Cardiac muscle cell (in vitro differentiated cells and primary cell): ENCODE measurements at regions not wholly inside any gene's neighbourhood (a gene's known extent, or its start where the extent isn't known, plus 50 kb on each side); places are given as distances from the start of the nearest gene placed in this dataset.

Experiments
- DNase-seq, 2 donors: peaks; one replicate each; pipeline versions ENCODE4 v3.0.0 to v3.0.0-alpha.2; 2010 to 2017; ENCODE audit warnings: low read depth in 1 of 2, low spot score in 1 of 2
- H3K27ac ChIP-seq: fragments of 200-600 bp; sonication (generic); 2 replicates; pipeline ENCODE4 v1.5.1; 2016
- H3K27me3 ChIP-seq: fragments of 200-600 bp; sonication (generic); 2 replicates; pipeline ENCODE4 v1.6.0; 2016; ENCODE audit warnings: control low read depth
- H3K36me3 ChIP-seq: fragments of 200-600 bp; sonication (generic); 2 replicates; pipeline ENCODE4 v1.5.1; 2016; ENCODE audit warnings: control low read depth
- H3K4me1 ChIP-seq: fragments of 200-600 bp; sonication (generic); 2 replicates; pipeline ENCODE4 v1.8.1; 2017; ENCODE audit warnings: low read depth, mild to moderate bottlenecking, mixed run types
- H3K4me3 ChIP-seq: fragments of 200-600 bp; sonication (generic); 2 replicates; pipeline ENCODE4 v1.5.1; 2016; ENCODE audit warnings: mild to moderate bottlenecking
- H3K9me3 ChIP-seq: fragments of 200-600 bp; sonication (generic); 2 replicates; pipeline ENCODE4 v1.5.1; 2017; ENCODE audit warnings: low read depth, mild to moderate bottlenecking, control low read depth
- TF ChIP-seq, protein P1 (sequence below): IDR thresholded peaks from 2 replicates; pipeline ENCODE4 v1.5.1; 2012; ENCODE audit warnings: low read depth, mild to moderate bottlenecking, low read length

- Histone ChIP-seq H3K4me1 (no peaks in the 10 kb centered on the region), H3K9me3 (no peaks in the 10 kb centered on the region), H3K36me3 (no peaks in the 10 kb centered on the region), H3K4me3 (no peak overlapping the region), H3K27me3 (no peaks in the 10 kb centered on the region), H3K27ac (no peak overlapping the region)
- no peak for DNase-seq
- TF ChIP-seq, protein P1, sequence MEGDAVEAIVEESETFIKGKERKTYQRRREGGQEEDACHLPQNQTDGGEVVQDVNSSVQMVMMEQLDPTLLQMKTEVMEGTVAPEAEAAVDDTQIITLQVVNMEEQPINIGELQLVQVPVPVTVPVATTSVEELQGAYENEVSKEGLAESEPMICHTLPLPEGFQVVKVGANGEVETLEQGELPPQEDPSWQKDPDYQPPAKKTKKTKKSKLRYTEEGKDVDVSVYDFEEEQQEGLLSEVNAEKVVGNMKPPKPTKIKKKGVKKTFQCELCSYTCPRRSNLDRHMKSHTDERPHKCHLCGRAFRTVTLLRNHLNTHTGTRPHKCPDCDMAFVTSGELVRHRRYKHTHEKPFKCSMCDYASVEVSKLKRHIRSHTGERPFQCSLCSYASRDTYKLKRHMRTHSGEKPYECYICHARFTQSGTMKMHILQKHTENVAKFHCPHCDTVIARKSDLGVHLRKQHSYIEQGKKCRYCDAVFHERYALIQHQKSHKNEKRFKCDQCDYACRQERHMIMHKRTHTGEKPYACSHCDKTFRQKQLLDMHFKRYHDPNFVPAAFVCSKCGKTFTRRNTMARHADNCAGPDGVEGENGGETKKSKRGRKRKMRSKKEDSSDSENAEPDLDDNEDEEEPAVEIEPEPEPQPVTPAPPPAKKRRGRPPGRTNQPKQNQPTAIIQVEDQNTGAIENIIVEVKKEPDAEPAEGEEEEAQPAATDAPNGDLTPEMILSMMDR = no peak
Measured at GRCh38 chr1:208825300-208825699, 581.1 kb upstream of the PLXNA2 start.

GRCh38 chr1:208829595-208829994 is 585.4 kb upstream of the PLXNA2 start:
- peaks cover 7% of the 10 kb centered on the region for H3K4me1 ChIP-seq
- TF ChIP-seq, protein P1 = no peak
- H3K27ac ChIP-seq = no peak overlapping the region
- no peaks in the 10 kb centered on the region for H3K27me3 ChIP-seq
- H3K9me3 ChIP-seq = no peaks in the 10 kb centered on the region
- no peak overlapping the region for H3K4me3 ChIP-seq
- no peak for DNase-seq
- no peaks in the 10 kb centered on the region for H3K36me3 ChIP-seq

DNA sequence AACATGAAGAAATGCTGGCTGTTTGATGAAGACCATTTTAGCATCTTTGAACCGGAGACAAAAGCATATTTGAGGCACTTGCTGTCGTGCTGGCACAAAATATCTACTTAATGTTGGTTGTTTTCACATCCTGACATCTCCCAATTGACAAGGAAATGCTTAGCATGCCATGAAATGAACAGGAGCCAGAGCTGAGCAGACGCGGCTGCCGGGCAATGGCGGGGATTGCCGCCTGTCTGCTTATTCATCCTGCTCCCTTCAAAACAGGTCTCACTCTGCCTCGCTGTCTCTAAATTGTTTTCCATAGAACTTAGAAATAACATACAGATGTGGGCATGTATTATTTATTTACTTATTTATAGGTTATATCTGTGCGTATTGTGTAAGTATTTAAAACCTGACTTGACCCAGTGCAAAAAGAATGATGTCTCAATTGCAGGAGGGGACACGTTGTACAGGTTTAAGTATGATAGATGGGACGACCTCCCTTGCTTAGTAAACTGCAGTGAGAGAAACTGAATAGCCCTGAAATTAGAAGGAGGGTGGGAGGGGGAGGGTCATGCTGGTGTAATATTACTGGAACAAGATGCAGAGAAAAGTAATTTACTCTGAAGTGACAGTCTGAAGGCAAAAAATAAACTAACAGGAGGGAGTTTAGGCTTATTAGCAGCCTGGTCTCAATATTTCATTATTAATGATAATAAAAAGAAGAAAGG is 590.4 kb upstream of the PLXNA2 start:
- TF ChIP-seq, protein P1 = no peak
- Histone ChIP-seq H3K27ac (no peak overlapping the region), H3K4me1 (peaks cover 15% of the 10 kb centered on the region), H3K9me3 (no peaks in the 10 kb centered on the region), H3K27me3 (peaks cover 9% of the 10 kb centered on the region), H3K4me3 (no peak overlapping the region), H3K36me3 (no peaks in the 10 kb centered on the region)
- peak in 1 of 2 donors; percentile 31 for DNase-seq

DNA sequence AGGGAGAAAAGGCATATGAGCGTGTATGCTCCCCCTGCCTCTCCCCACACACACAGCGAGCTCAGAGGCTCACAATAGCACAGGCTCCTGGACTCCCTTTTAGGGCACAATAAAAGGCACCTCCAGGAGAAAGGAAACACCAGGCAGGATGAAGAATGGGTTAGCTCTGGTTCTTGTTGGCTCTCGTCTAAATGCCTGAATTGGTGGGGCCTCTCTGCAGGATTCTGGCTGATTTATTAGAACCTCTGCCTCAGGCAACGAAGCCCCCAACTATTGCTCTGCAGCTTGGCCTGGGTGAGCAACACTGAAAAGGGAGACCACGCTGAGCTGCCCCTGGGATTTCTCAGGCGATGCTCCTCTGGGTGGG is 590.9 kb upstream of the PLXNA2 start:
- no peak for DNase-seq
- Histone ChIP-seq H3K36me3 (no peaks in the 10 kb centered on the region), H3K9me3 (no peaks in the 10 kb centered on the region), H3K27ac (no peak overlapping the region), H3K4me1 (peaks cover 15% of the 10 kb centered on the region), H3K4me3 (no peak overlapping the region), H3K27me3 (peaks cover 15% of the 10 kb centered on the region)
- TF ChIP-seq, protein P1 = no peak

GRCh38 chr1:208835781-208836180 is 591.6 kb upstream of the PLXNA2 start:
- no peaks in the 10 kb centered on the region for H3K36me3 ChIP-seq
- H3K27ac ChIP-seq = no peak overlapping the region
- no peak for DNase-seq
- no peaks in the 10 kb centered on the region for H3K9me3 ChIP-seq
- peaks cover 18% of the 10 kb centered on the region for H3K27me3 ChIP-seq
- peaks cover 15% of the 10 kb centered on the region for H3K4me1 ChIP-seq
- TF ChIP-seq, protein P1 = no peak
- H3K4me3 ChIP-seq = no peak overlapping the region
